ENCODE measurements at regions not wholly inside any gene's neighbourhood (a gene's known extent, or its start where the extent isn't known, plus 50 kb on each side); places are given as distances from the start of the nearest gene placed in this dataset.

DNA sequence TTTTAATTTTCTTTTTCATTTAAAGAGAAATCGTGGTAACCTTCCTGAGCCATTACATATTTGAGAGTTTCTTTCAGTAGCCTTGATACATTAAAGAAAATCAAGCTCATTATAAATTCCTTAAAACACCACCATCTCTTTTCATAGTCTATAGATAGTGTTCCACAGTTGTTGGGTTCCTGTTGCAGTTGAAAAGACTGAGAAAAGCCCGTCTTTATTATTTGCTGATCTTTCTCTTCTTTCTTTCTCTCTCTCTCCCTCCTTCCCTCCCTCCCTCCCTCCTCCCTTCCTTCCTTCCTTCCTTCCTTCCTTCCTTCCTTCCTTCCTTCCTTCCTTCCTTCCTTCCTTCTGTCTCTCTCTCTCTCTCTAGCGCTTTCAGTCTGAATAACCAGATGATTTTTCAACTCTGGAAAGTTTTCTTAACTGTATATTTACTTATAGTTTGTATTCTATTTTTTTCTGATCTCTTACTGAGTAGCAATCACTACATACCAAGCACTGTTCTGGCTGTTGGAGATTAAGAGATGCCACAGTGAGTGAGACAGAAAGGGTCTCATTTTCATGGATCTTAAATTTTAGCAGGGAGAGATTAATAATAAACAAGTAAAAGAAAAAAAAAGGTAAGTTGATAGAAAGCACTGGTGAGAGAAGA is 157.5 kb downstream of the TINAG start:
- Histone ChIP-seq H3K4me3 (ENCODE audit: low read length in 2 of 2) (no peak overlapping the region), H3K36me3 (ENCODE audit: insufficient read depth, low read length) (no peaks in the 10 kb centered on the region), H3K27ac (ENCODE audit: low read depth, low read length) (no peak overlapping the region), H3K4me1 (ENCODE audit: insufficient read depth, low read length) (no peaks in the 10 kb centered on the region), H3K9me3 (ENCODE audit: control insufficient read depth in 1 of 2, low read length in 2 of 2) (no peaks in the 10 kb centered on the region), H3K27me3 (ENCODE audit: insufficient read depth, low read length) (no peaks in the 10 kb centered on the region)
- H3K36me3 Mint-ChIP-seq: no peaks in the 10 kb centered on the region
- ChIA-PET POLR2A (ENCODE audit: partially characterized antibody) (no interaction called here), CTCF (ENCODE audit: partially characterized antibody) (no interaction called here)
- no peak for DNase-seq
- H3K4me1 Mint-ChIP-seq: no peaks in the 10 kb centered on the region
- no peak overlapping the region for H3K4me3 Mint-ChIP-seq
- H3K27ac Mint-ChIP-seq: no peak overlapping the region
- no peaks in the 10 kb centered on the region for H3K27me3 Mint-ChIP-seq
- peaks cover 2 to 23% (median 6%) of the 10 kb centered on the region in 8 donors for H3K9me3 Mint-ChIP-seq
- intact Hi-C loops (cut with micrococcal nuclease): no loop called here

DNA sequence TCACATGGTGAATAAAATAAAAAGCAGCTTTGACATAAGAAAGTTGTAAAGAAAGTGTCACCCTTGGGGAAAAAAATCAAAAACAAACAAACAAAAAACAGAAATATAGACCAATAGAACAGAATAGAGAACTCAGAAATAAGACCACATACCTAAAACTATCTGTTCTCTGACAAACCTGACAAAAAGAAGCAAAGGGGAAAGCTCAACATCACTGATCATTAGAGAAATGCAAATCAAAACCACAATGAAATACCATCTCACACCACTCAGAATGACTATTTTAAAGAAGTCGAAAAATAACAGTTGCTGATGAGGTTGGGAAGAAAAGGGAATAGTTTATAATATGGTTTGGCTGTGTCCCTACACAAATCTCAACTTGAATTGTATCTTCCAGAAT is 159.1 kb downstream of the TINAG start:
- Mint-ChIP-seq H3K4me3 (no peak overlapping the region), H3K36me3 (no peaks in the 10 kb centered on the region), H3K27me3 (no peaks in the 10 kb centered on the region), H3K4me1 (no peaks in the 10 kb centered on the region), H3K9me3 (peaks cover 2 to 25% (median 5%) of the 10 kb centered on the region in 8 donors), H3K27ac (no peak overlapping the region)
- no peaks in the 10 kb centered on the region for H3K4me1 ChIP-seq (ENCODE audit: insufficient read depth, low read length)
- no peaks in the 10 kb centered on the region for H3K27me3 ChIP-seq (ENCODE audit: insufficient read depth, low read length)
- H3K36me3 ChIP-seq (ENCODE audit: insufficient read depth, low read length): no peaks in the 10 kb centered on the region
- ChIA-PET CTCF (ENCODE audit: partially characterized antibody) (no interaction called here), POLR2A (ENCODE audit: partially characterized antibody) (no interaction called here)
- no peak overlapping the region for H3K4me3 ChIP-seq (ENCODE audit: low read length in 2 of 2)
- H3K27ac ChIP-seq (ENCODE audit: low read depth, low read length): no peak overlapping the region
- H3K9me3 ChIP-seq (ENCODE audit: control insufficient read depth in 1 of 2, low read length in 2 of 2): no peaks in the 10 kb centered on the region
- no peak for DNase-seq
- intact Hi-C loops (cut with micrococcal nuclease): no loop called here

- POLR2A ChIA-PET (ENCODE audit: partially characterized antibody): no interaction called here
Observed at GRCh38 chr6:54473328-54473727, 165.1 kb downstream of the TINAG start.

DNA sequence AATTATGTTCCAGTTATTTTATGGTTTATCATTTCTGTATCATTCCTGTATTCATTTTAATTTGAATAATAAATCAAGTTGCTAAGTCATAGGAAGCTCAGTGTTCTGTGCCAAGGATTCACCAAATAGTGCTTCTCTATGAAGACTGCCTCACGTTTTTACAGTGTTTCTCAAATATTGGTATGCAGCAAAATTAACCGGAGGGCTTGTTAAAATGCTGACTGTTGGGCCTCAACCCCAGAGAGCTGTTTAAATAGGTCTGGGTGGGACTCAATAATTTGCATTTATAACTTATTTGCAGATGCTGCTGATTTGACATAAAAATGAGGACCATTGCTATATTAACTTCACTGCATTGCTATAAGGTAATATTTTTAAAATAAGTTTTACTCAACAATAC is 166.7 kb downstream of the TINAG start:
- ChIA-PET POLR2A (ENCODE audit: partially characterized antibody) (no interaction called here), CTCF (ENCODE audit: partially characterized antibody) (no interaction called here)
- Mint-ChIP-seq H3K36me3 (no peaks in the 10 kb centered on the region), H3K4me3 (no peak overlapping the region), H3K27ac (no peak overlapping the region), H3K4me1 (no peaks in the 10 kb centered on the region), H3K27me3 (no peaks in the 10 kb centered on the region), H3K9me3 (peaks cover 0 to 7% (median under 1%) of the 10 kb centered on the region in 8 donors)
- H3K36me3 ChIP-seq (ENCODE audit: insufficient read depth, low read length): no peaks in the 10 kb centered on the region
- no peak overlapping the region for H3K4me3 ChIP-seq (ENCODE audit: low read length in 2 of 2)
- H3K4me1 ChIP-seq (ENCODE audit: insufficient read depth, low read length): no peaks in the 10 kb centered on the region
- no peaks in the 10 kb centered on the region for H3K27me3 ChIP-seq (ENCODE audit: insufficient read depth, low read length)
- intact Hi-C loops (cut with micrococcal nuclease): no loop called here
- DNase-seq: no peak
- H3K9me3 ChIP-seq (ENCODE audit: control insufficient read depth in 1 of 2, low read length in 2 of 2): no peaks in the 10 kb centered on the region
- H3K27ac ChIP-seq (ENCODE audit: low read depth, low read length): no peak overlapping the region

More at GRCh38 chr6:54473328-54473727, 165.1 kb downstream of the TINAG start:
- H3K27ac Mint-ChIP-seq: no peak overlapping the region
- H3K36me3 Mint-ChIP-seq: no peaks in the 10 kb centered on the region
- Histone ChIP-seq H3K4me3 (ENCODE audit: low read length in 2 of 2) (no peak overlapping the region), H3K27ac (ENCODE audit: low read depth, low read length) (no peak overlapping the region), H3K4me1 (ENCODE audit: insufficient read depth, low read length) (no peaks in the 10 kb centered on the region), H3K27me3 (ENCODE audit: insufficient read depth, low read length) (no peaks in the 10 kb centered on the region), H3K9me3 (ENCODE audit: control insufficient read depth in 1 of 2, low read length in 2 of 2) (no peaks in the 10 kb centered on the region), H3K36me3 (ENCODE audit: insufficient read depth, low read length) (no peaks in the 10 kb centered on the region)
- no peaks in the 10 kb centered on the region for H3K27me3 Mint-ChIP-seq
- CTCF ChIA-PET (ENCODE audit: partially characterized antibody): no interaction called here
- H3K4me1 Mint-ChIP-seq: no peaks in the 10 kb centered on the region
- intact Hi-C loops (cut with micrococcal nuclease): no loop called here
- H3K4me3 Mint-ChIP-seq: no peak overlapping the region
- peaks cover 0 to 7% (median 2%) of the 10 kb centered on the region in 8 donors for H3K9me3 Mint-ChIP-seq
- no peak for DNase-seq

DNA sequence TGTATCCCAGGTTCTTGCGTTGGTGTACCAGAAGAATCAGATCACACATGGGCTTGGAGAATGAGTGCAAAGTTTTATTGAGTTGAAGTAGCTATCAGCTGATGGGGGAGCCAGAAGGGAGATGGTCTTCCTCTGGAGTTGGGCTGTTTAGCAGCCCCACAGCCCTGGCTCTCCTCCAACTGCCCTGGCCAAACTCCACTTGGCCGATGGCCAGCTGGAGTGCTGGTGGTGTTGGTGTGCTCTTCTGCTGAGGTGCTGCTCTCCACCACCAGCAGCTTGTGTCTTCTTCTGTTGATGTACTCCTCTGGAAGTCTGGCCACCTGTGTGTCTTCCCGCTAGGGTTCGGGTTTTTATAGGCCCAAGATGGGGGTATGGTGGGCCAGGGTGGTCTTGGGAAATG is 172.8 kb downstream of the TINAG start:
- H3K9me3 ChIP-seq (ENCODE audit: control insufficient read depth in 1 of 2, low read length in 2 of 2): no peaks in the 10 kb centered on the region
- no peak overlapping the region for H3K27ac ChIP-seq (ENCODE audit: low read depth, low read length)
- no peaks in the 10 kb centered on the region for H3K4me1 ChIP-seq (ENCODE audit: insufficient read depth, low read length)
- no peak overlapping the region for H3K4me3 Mint-ChIP-seq
- ChIA-PET POLR2A (ENCODE audit: partially characterized antibody) (no interaction called here), CTCF (ENCODE audit: partially characterized antibody) (no interaction called here)
- no peak overlapping the region for H3K4me3 ChIP-seq (ENCODE audit: low read length in 2 of 2)
- no peaks in the 10 kb centered on the region for H3K36me3 Mint-ChIP-seq
- intact Hi-C loops (cut with micrococcal nuclease): no loop called here
- no peaks in the 10 kb centered on the region for H3K4me1 Mint-ChIP-seq
- no peak for DNase-seq
- no peaks in the 10 kb centered on the region for H3K27me3 Mint-ChIP-seq
- H3K9me3 Mint-ChIP-seq: peaks cover 0 to 17% (median 7%) of the 10 kb centered on the region in 8 donors
- no peaks in the 10 kb centered on the region for H3K27me3 ChIP-seq (ENCODE audit: insufficient read depth, low read length)
- H3K27ac Mint-ChIP-seq: no peak overlapping the region
- H3K36me3 ChIP-seq (ENCODE audit: insufficient read depth, low read length): no peaks in the 10 kb centered on the region

DNA sequence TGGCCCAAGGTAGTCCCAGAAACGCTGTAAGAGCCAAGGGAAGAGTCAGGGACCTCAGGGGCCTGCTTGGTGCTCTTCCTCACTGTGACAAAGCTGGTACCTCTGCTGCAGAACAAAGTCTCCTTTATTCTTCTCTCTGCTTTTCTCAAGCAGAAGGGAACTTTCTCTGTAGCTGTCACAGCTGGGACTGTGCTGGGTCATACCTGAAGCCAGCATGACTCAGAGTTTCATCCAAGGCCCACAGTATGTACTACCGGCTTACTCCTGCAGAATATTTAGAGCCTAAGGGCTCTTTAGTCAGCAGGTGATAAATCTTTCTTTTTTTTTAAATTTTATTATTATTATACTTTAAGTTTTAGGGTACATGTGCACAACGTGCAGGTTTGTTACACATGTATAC is 183.2 kb downstream of the TINAG start:
- no peaks in the 10 kb centered on the region for H3K36me3 Mint-ChIP-seq
- CTCF ChIA-PET (ENCODE audit: partially characterized antibody): no interaction called here

GRCh38 chr6:54493138-54493537 is 184.9 kb downstream of the TINAG start:
- H3K4me1 ChIP-seq (ENCODE audit: insufficient read depth, low read length): no peaks in the 10 kb centered on the region
- no peak for DNase-seq
- ChIA-PET CTCF (ENCODE audit: partially characterized antibody) (no interaction called here), POLR2A (ENCODE audit: partially characterized antibody) (no interaction called here)
- H3K4me3 ChIP-seq (ENCODE audit: low read length in 2 of 2): no peak overlapping the region
- H3K9me3 ChIP-seq (ENCODE audit: control insufficient read depth in 1 of 2, low read length in 2 of 2): no peaks in the 10 kb centered on the region
- Mint-ChIP-seq H3K4me3 (no peak overlapping the region), H3K9me3 (peaks cover 5 to 41% (median 15%) of the 10 kb centered on the region in 8 donors), H3K27ac (no peak overlapping the region), H3K36me3 (no peaks in the 10 kb centered on the region), H3K4me1 (no peaks in the 10 kb centered on the region), H3K27me3 (no peaks in the 10 kb centered on the region)
- no peak overlapping the region for H3K27ac ChIP-seq (ENCODE audit: low read depth, low read length)
- intact Hi-C loops (cut with micrococcal nuclease): no loop called here
- no peaks in the 10 kb centered on the region for H3K27me3 ChIP-seq (ENCODE audit: insufficient read depth, low read length)
- H3K36me3 ChIP-seq (ENCODE audit: insufficient read depth, low read length): no peaks in the 10 kb centered on the region

More for the DNA sequence above, 183.2 kb downstream of the TINAG start:
- Histone ChIP-seq H3K27ac (ENCODE audit: low read depth, low read length) (no peak overlapping the region), H3K4me3 (ENCODE audit: low read length in 2 of 2) (no peak overlapping the region), H3K27me3 (ENCODE audit: insufficient read depth, low read length) (no peaks in the 10 kb centered on the region), H3K4me1 (ENCODE audit: insufficient read depth, low read length) (no peaks in the 10 kb centered on the region), H3K36me3 (ENCODE audit: insufficient read depth, low read length) (no peaks in the 10 kb centered on the region), H3K9me3 (ENCODE audit: control insufficient read depth in 1 of 2, low read length in 2 of 2) (no peaks in the 10 kb centered on the region)
- no peaks in the 10 kb centered on the region for H3K4me1 Mint-ChIP-seq
- no peak overlapping the region for H3K27ac Mint-ChIP-seq
- intact Hi-C loops (cut with micrococcal nuclease): no loop called here
- no peak overlapping the region for H3K4me3 Mint-ChIP-seq
- POLR2A ChIA-PET (ENCODE audit: partially characterized antibody): no interaction called here
- no peaks in the 10 kb centered on the region for H3K27me3 Mint-ChIP-seq
- H3K9me3 Mint-ChIP-seq: peaks cover 5 to 33% (median 12%) of the 10 kb centered on the region in 8 donors
- no peak for DNase-seq

GRCh38 chr6:54503144-54503543 is 194.9 kb downstream of the TINAG start:
- intact Hi-C loops (cut with micrococcal nuclease): no loop called here
- no peaks in the 10 kb centered on the region for H3K4me1 Mint-ChIP-seq
- no peak overlapping the region for H3K4me3 Mint-ChIP-seq
- CTCF ChIA-PET (ENCODE audit: partially characterized antibody): no interaction called here
- peaks cover 0 to 23% (median 14%) of the 10 kb centered on the region in 8 donors for H3K9me3 Mint-ChIP-seq
- H3K27ac ChIP-seq (ENCODE audit: low read depth, low read length): no peak overlapping the region
- H3K27me3 ChIP-seq (ENCODE audit: insufficient read depth, low read length): no peaks in the 10 kb centered on the region
- no peaks in the 10 kb centered on the region for H3K9me3 ChIP-seq (ENCODE audit: control insufficient read depth in 1 of 2, low read length in 2 of 2)
- no peak overlapping the region for H3K4me3 ChIP-seq (ENCODE audit: low read length in 2 of 2)
- H3K27me3 Mint-ChIP-seq: no peaks in the 10 kb centered on the region
- no peak for DNase-seq
- POLR2A ChIA-PET (ENCODE audit: partially characterized antibody): no interaction called here
- no peaks in the 10 kb centered on the region for H3K36me3 Mint-ChIP-seq
- no peaks in the 10 kb centered on the region for H3K36me3 ChIP-seq (ENCODE audit: insufficient read depth, low read length)
- no peaks in the 10 kb centered on the region for H3K4me1 ChIP-seq (ENCODE audit: insufficient read depth, low read length)
- H3K27ac Mint-ChIP-seq: no peak overlapping the region

All from CD4-positive, alpha-beta memory T cell (primary cell).